GM18505 (cell line): ENCODE measurements at regions not wholly inside any gene's neighbourhood (a gene's known extent, or its start where the extent isn't known, plus 50 kb on each side); places are given as distances from the start of the nearest gene placed in this dataset.

Experiments used
- ATAC-seq: cut with Tn5 transposase; IDR thresholded peaks from one replicate; pipeline ENCODE4 v1.9.1; 2021; ENCODE audit not compliant: unreplicated experiment
- POLR2A ChIP-seq: IDR thresholded peaks from 4 replicates; pipeline ENCODE4 v1.6.1; 2011; ENCODE audit warnings: borderline replicate concordance; ENCODE audit not compliant: insufficient read depth, insufficient read length; ENCODE audit errors: extremely low read depth

GRCh38 chr12:91556909-91557308 lies 374.3 kb upstream of the DCN start:
- no peak for TF ChIP-seq POLR2A
- no peak for ATAC-seq

GRCh38 chr12:91555436-91556415 lies 373.1 kb upstream of the DCN start:
- no peak for TF ChIP-seq POLR2A
- no peak for ATAC-seq

- ATAC-seq: no peak
These were observed 369.3 kb upstream of the DCN start for GRCh38 chr12:91551927-91552326.

GRCh38 chr12:91551242-91551641 lies 368.6 kb upstream of the DCN start:
- no peak for ATAC-seq
- TF ChIP-seq POLR2A: no peak

More at GRCh38 chr12:91551927-91552326, 369.3 kb upstream of the DCN start:
- no peak for TF ChIP-seq POLR2A

GRCh38 chr12:91542666-91543065 lies 360.0 kb upstream of the DCN start:
- no peak for TF ChIP-seq POLR2A
- no peak for ATAC-seq

GRCh38 chr12:91542067-91542466 lies 359.4 kb upstream of the DCN start:
- ATAC-seq: no peak
- no peak for TF ChIP-seq POLR2A

- no peak for ATAC-seq
- no peak for TF ChIP-seq POLR2A
These were observed 355.8 kb upstream of the DCN start for GRCh38 chr12:91538418-91538817.

- ATAC-seq: no peak
These were observed 350.7 kb upstream of the DCN start for GRCh38 chr12:91533366-91533765.

GRCh38 chr12:91529829-91530228 lies 347.2 kb upstream of the DCN start:
- no peak for ATAC-seq
- TF ChIP-seq POLR2A: no peak

More at GRCh38 chr12:91533366-91533765, 350.7 kb upstream of the DCN start:
- no peak for TF ChIP-seq POLR2A

- no peak for ATAC-seq
- no peak for TF ChIP-seq POLR2A
These were observed 341.2 kb upstream of the DCN start for GRCh38 chr12:91523831-91524230.

GRCh38 chr12:91516695-91517047 lies 334.1 kb upstream of the DCN start:
- no peak for ATAC-seq

GRCh38 chr12:91515944-91516694 lies 333.5 kb upstream of the DCN start:
- no peak for ATAC-seq
- TF ChIP-seq POLR2A: no peak

More at GRCh38 chr12:91516695-91517047, 334.1 kb upstream of the DCN start:
- no peak for TF ChIP-seq POLR2A

- no peak for ATAC-seq
- TF ChIP-seq POLR2A: no peak
These were observed 330.7 kb upstream of the DCN start for GRCh38 chr12:91513313-91513712.
